PFSK-1 (cell line): ENCODE measurements at regions not wholly inside any gene's neighbourhood (a gene's known extent, or its start where the extent isn't known, plus 50 kb on each side); places are given as distances from the start of the nearest gene placed in this dataset.

Experiments
- FOXP2 ChIP-seq: optimal IDR thresholded peaks from 2 replicates; pipeline ENCODE3; 2011; ENCODE audit warnings: borderline replicate concordance, control low read depth, inconsistent platforms; ENCODE audit not compliant: insufficient read depth; ENCODE audit errors: extremely low read length, extremely low read depth
- POLR2AphosphoS5 ChIP-seq: IDR thresholded peaks from 2 replicates; pipeline ENCODE4 v1.6.1; 2012; ENCODE audit warnings: low read depth, mild to moderate bottlenecking, control low read depth, low read length, moderate library complexity
- REST ChIP-seq, 2 experiments: IDR thresholded peaks; 2 replicates each; pipeline versions ENCODE4 v1.6.1 to v1.8.0; 2011 to 2012; ENCODE audit warnings: low read depth in 2 of 2, low read length in 2 of 2, control low read depth in 1 of 2, inconsistent platforms in 1 of 2, mild to moderate bottlenecking in 1 of 2, moderate library complexity in 1 of 2; ENCODE audit not compliant: insufficient read depth in 1 of 2
- SIN3A ChIP-seq: IDR thresholded peaks from 2 replicates; pipeline ENCODE4 v1.6.1; 2012; ENCODE audit warnings: mild to moderate bottlenecking, low read length, moderate library complexity, borderline replicate concordance; ENCODE audit not compliant: insufficient read depth
- TAF1 ChIP-seq: IDR thresholded peaks from 2 replicates; pipeline ENCODE4 v1.6.1; 2012; ENCODE audit warnings: low read length, control low read depth, borderline replicate concordance; ENCODE audit not compliant: insufficient read depth

- TF ChIP-seq REST (IDR thresholded peaks at IDR 0.05; ENCODE audit: insufficient read depth in 1 of 2, low read depth in 2 of 2, low read length in 2 of 2) (no peak), SIN3A (no peak), TAF1 (no peak), FOXP2 (no peak), POLR2AphosphoS5 (no peak)
These were observed 208.7 kb downstream of the AEBP2 start for GRCh38 chr12:19647806-19648556.

- TF ChIP-seq SIN3A: no peak
- no peak for TF ChIP-seq TAF1
- TF ChIP-seq FOXP2: no peak
- TF ChIP-seq POLR2AphosphoS5: no peak
- TF ChIP-seq REST (IDR thresholded peaks at IDR 0.05; ENCODE audit: insufficient read depth in 1 of 2, low read depth in 2 of 2, low read length in 2 of 2): no peak
These were observed 209.3 kb downstream of the AEBP2 start for GRCh38 chr12:19648591-19648990.

DNA sequence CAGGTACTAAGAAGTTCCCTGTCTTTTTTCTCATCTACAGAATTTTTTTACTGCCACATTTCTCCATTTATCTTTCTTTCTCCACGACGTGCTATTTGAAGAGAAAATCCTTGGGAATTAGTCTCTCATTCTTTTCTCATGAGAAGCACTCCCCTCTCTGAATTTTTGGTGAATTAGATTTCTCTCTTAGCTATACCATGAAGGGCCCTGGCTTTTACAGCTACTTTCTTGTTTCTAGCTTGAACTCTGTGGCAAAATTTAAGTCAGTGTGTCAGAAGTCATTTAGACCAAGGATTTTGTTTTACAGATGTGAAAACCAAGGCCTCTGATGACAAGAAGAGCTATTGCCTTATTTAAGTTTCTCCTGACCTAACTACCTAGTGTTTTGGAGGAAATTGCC, 213.1 kb downstream of the AEBP2 start:
- TF ChIP-seq SIN3A (no peak), FOXP2 (no peak), POLR2AphosphoS5 (no peak), TAF1 (no peak), REST (IDR thresholded peaks at IDR 0.05; ENCODE audit: insufficient read depth in 1 of 2, low read depth in 2 of 2, low read length in 2 of 2) (no peak)

GRCh38 chr12:19654650-19655376, 215.5 kb downstream of the AEBP2 start:
- TF ChIP-seq POLR2AphosphoS5 (no peak), SIN3A (no peak), FOXP2 (no peak), TAF1 (no peak), REST (IDR thresholded peaks at IDR 0.05; ENCODE audit: insufficient read depth in 1 of 2, low read depth in 2 of 2, low read length in 2 of 2) (no peak)
